Neuronal stem cell (in vitro differentiated cells): ENCODE measurements at regions not wholly inside any gene's neighbourhood (a gene's known extent, or its start where the extent isn't known, plus 50 kb on each side); places are given as distances from the start of the nearest gene placed in this dataset.

Experiments
- DNase-seq: peaks from one replicate; pipeline ENCODE4 v3.0.0-alpha.2; 2013; ENCODE audit warnings: low spot score
- H2AFZ ChIP-seq: one replicate; pipeline ENCODE4 v1.6.1; 2013; ENCODE audit warnings: mild to moderate bottlenecking, low read length, inconsistent platforms
- H2AK5ac ChIP-seq: 2 replicates; pipeline ENCODE4 v1.6.1; 2013; ENCODE audit warnings: low read depth, mild to moderate bottlenecking, inconsistent platforms, low read length, moderate library complexity, mixed read lengths
- H2BK120ac ChIP-seq: 2 replicates; pipeline ENCODE4 v1.6.1; 2013; ENCODE audit warnings: low read depth, mild to moderate bottlenecking, inconsistent platforms, low read length, moderate library complexity, mixed read lengths
- H2BK12ac ChIP-seq: one replicate; pipeline ENCODE4 v1.6.1; 2013; ENCODE audit warnings: low read length, inconsistent platforms
- H2BK15ac ChIP-seq: 2 replicates; pipeline ENCODE4 v1.6.1; 2013; ENCODE audit warnings: mild to moderate bottlenecking, low read length, inconsistent platforms, mixed read lengths
- H2BK5ac ChIP-seq: one replicate; pipeline ENCODE4 v1.6.1; 2013; ENCODE audit warnings: inconsistent platforms, mild to moderate bottlenecking, low read length, moderate library complexity
- H3K14ac ChIP-seq: one replicate; pipeline ENCODE4 v1.6.1; 2013; ENCODE audit warnings: low read length, inconsistent platforms
- H3K18ac ChIP-seq: 2 replicates; pipeline ENCODE4 v1.6.1; 2013; ENCODE audit warnings: low read length, inconsistent platforms
- H3K23ac ChIP-seq: 2 replicates; pipeline ENCODE4 v1.6.1; 2013; ENCODE audit warnings: low read depth, mild to moderate bottlenecking, mixed read lengths, low read length, inconsistent platforms; ENCODE audit not compliant: poor library complexity
- H3K27ac ChIP-seq: replicated peaks from 3 replicates; pipeline ENCODE4 v1.5.1; 2013; ENCODE audit warnings: low read length, inconsistent platforms
- H3K27me3 ChIP-seq, 3 experiments: 2 replicates each; pipeline ENCODE4 v1.6.1; 2013; ENCODE audit warnings: low read length in 3 of 3, mild to moderate bottlenecking in 2 of 3, inconsistent platforms in 1 of 3, low read depth in 1 of 3, mixed read lengths in 1 of 3, moderate library complexity in 1 of 3; ENCODE audit not compliant: control insufficient read depth in 3 of 3, insufficient read depth in 3 of 3
- H3K36me3 ChIP-seq, 2 donors: replicated peaks in 1 of 2; 2 replicates each; pipeline ENCODE4 v1.6.1; 2013; ENCODE audit warnings: low read length in 2 of 2; ENCODE audit not compliant: control insufficient read depth in 2 of 2, insufficient read depth in 2 of 2
- H3K4ac ChIP-seq: 2 replicates; pipeline ENCODE4 v1.6.1; 2013; ENCODE audit warnings: inconsistent platforms, mild to moderate bottlenecking, low read length, moderate library complexity
- H3K4me1 ChIP-seq, 2 donors: 1 replicate in 1 of 2; 2 replicates in 1 of 2; pipeline ENCODE4 v1.6.1; 2013; ENCODE audit warnings: low read length in 2 of 2, low read depth in 1 of 2; ENCODE audit not compliant: control insufficient read depth in 2 of 2, insufficient read depth in 1 of 2
- H3K4me2 ChIP-seq: one replicate; pipeline ENCODE4 v1.6.1; 2013; ENCODE audit warnings: mild to moderate bottlenecking, low read length, inconsistent platforms; ENCODE audit not compliant: insufficient read depth, poor library complexity, severe bottlenecking
- H3K4me3 ChIP-seq, 2 donors: 2 replicates each; pipeline ENCODE4 v1.5.1; 2013; ENCODE audit warnings: low read length in 2 of 2, mild to moderate bottlenecking in 2 of 2, inconsistent platforms in 1 of 2, moderate library complexity in 1 of 2
- H3K79me1 ChIP-seq: one replicate; pipeline ENCODE4 v1.6.1; 2013; ENCODE audit warnings: low read depth, mild to moderate bottlenecking, inconsistent platforms, low read length, moderate library complexity
- H3K9ac ChIP-seq: one replicate; pipeline ENCODE4 v1.6.1; 2013; ENCODE audit warnings: mild to moderate bottlenecking, low read depth, low read length, inconsistent platforms; ENCODE audit not compliant: poor library complexity
- H3K9me3 ChIP-seq, 2 donors: replicated peaks in 1 of 2; 2 replicates each; pipeline versions ENCODE3 to v1.6.1; 2013; ENCODE audit warnings: low read length in 2 of 2, mild to moderate bottlenecking in 2 of 2, inconsistent platforms in 1 of 2, low read depth in 1 of 2, mixed read lengths in 1 of 2, moderate library complexity in 1 of 2; ENCODE audit not compliant: control insufficient read depth in 2 of 2, insufficient read depth in 1 of 2
- H4K8ac ChIP-seq: one replicate; pipeline ENCODE4 v1.6.1; 2013; ENCODE audit warnings: low read depth, mild to moderate bottlenecking, inconsistent platforms, low read length, moderate library complexity
- H4K91ac ChIP-seq: one replicate; pipeline ENCODE4 v1.6.1; 2013; ENCODE audit warnings: low read length, low read depth, mild to moderate bottlenecking, inconsistent platforms; ENCODE audit not compliant: poor library complexity
- WGBS, 2 donors: extraction: QIAGEN DNeasy Blood & Tissue Kit; methylation state at CpG; one replicate each; pipeline ENCODE4 v1.1.7; 2013; ENCODE audit warnings: missing lambda C conversion rate in 2 of 2, mixed read lengths in 1 of 2; ENCODE audit not compliant: insufficient read length in 2 of 2, insufficient replicate concordance in 1 of 2; ENCODE audit errors: extremely low coverage in 2 of 2; 5-methylcytosine and 5-hydroxymethylcytosine counted together

DNA sequence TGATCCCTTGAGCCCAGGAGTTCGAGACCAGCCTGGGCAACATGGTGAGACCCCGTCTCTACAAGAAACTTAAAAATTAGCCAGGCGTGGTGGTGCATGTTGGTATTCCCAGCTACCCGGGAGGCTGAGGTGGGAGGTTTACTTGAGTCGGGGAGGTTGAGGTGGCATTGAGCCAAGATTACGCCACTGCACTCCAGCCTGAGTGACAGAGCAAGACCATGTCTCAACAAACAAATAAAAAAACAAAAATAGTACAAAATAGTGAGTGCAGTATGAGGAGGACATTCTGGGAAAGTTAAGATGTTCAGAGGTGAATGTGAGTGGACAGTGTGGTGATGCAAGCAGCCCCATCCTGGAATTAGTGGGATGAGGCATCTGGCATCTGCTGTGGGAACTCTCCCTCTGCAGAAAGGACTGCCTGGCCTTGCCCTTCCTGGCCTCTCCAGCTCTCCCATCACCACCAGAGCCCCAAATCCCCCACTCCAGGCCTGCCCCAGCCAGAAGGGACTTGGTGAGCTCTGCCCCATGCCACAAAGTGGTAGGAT, 96.6 kb upstream of the PARD3 start:
- Histone ChIP-seq H2BK12ac (no peak overlapping the region), H3K4ac (no peak overlapping the region), H2AFZ (no peak overlapping the region), H2BK15ac (no peak overlapping the region), H2AK5ac (no peak overlapping the region), H3K4me2 (no peak overlapping the region), H3K27ac (no peak overlapping the region), H3K23ac (peak overlapping the region; percentile 67), H3K14ac (no peak overlapping the region), H3K4me3 (no peak overlapping the region), H3K4me1 (peaks cover under 1 to 1% of the 10 kb centered on the region in 2 donors), H2BK120ac (no peak overlapping the region), H3K27me3 (no peaks in the 10 kb centered on the region), H3K9ac (no peak overlapping the region), H4K91ac (no peak overlapping the region), H2BK5ac (no peak overlapping the region), H3K9me3 (no peaks in the 10 kb centered on the region), H3K18ac (no peak overlapping the region), H3K36me3 (no peaks in the 10 kb centered on the region), H3K79me1 (no peaks in the 10 kb centered on the region), H4K8ac (no peak overlapping the region)
- DNase-seq = no peak
- WGBS, 2 donors = no CpG with 5 or more reads among the region's 6 CpGs

GRCh38 chr10:34908481-34908880, 93.4 kb upstream of the PARD3 start:
- Histone ChIP-seq H3K18ac (no peak overlapping the region), H4K8ac (no peak overlapping the region), H2AFZ (peak overlapping the region; percentile 57), H3K36me3 (no peaks in the 10 kb centered on the region), H2BK12ac (no peak overlapping the region), H3K4me3 (no peak overlapping the region), H3K79me1 (no peaks in the 10 kb centered on the region), H3K9ac (no peak overlapping the region), H3K4me1 (peaks cover 15 to 16% of the 10 kb centered on the region in 2 donors), H3K27me3 (no peaks in the 10 kb centered on the region), H3K9me3 (no peaks in the 10 kb centered on the region), H3K4me2 (no peak overlapping the region), H2BK5ac (no peak overlapping the region), H3K27ac (no peak overlapping the region), H3K4ac (no peak overlapping the region), H3K14ac (no peak overlapping the region), H2BK15ac (no peak overlapping the region), H2AK5ac (no peak overlapping the region), H3K23ac (no peak overlapping the region), H4K91ac (no peak overlapping the region), H2BK120ac (no peak overlapping the region)
- DNase-seq = no peak
- no CpG with 5 or more reads among the region's 5 CpGs for WGBS, 2 donors

GRCh38 chr10:34907743-34908430, 92.8 kb upstream of the PARD3 start:
- H3K79me1 ChIP-seq = no peaks in the 10 kb centered on the region
- no peak overlapping the region for H2BK15ac ChIP-seq
- H2BK120ac ChIP-seq = no peak overlapping the region
- H2BK5ac ChIP-seq = no peak overlapping the region
- no peaks in the 10 kb centered on the region for H3K9me3 ChIP-seq
- H3K4me2 ChIP-seq = no peak overlapping the region
- no peak overlapping the region for H3K4me3 ChIP-seq
- no peak overlapping the region for H3K27ac ChIP-seq
- no CpG with 5 or more reads among the region's 5 CpGs for WGBS, 2 donors
- H3K4ac ChIP-seq = no peak overlapping the region
- no peak overlapping the region for H2AFZ ChIP-seq
- H4K8ac ChIP-seq = no peak overlapping the region
- H3K4me1 ChIP-seq = peaks cover 15 to 16% of the 10 kb centered on the region in 2 donors
- H3K18ac ChIP-seq = no peak overlapping the region
- no peak for DNase-seq
- H3K14ac ChIP-seq = no peak overlapping the region
- H3K23ac ChIP-seq = no peak overlapping the region
- no peak overlapping the region for H2BK12ac ChIP-seq
- H3K36me3 ChIP-seq = no peaks in the 10 kb centered on the region
- H2AK5ac ChIP-seq = no peak overlapping the region
- H3K27me3 ChIP-seq = no peaks in the 10 kb centered on the region
- no peak overlapping the region for H4K91ac ChIP-seq
- H3K9ac ChIP-seq = no peak overlapping the region

GRCh38 chr10:34906067-34906965, 91.2 kb upstream of the PARD3 start:
- no peak overlapping the region for H3K14ac ChIP-seq
- H2AK5ac ChIP-seq = peak overlapping the region; percentile 4
- H3K4me1 ChIP-seq = peaks cover 15 to 16% of the 10 kb centered on the region in 2 donors
- no peak overlapping the region for H3K4me3 ChIP-seq
- H3K9ac ChIP-seq = no peak overlapping the region
- no peak overlapping the region for H2BK120ac ChIP-seq
- no peaks in the 10 kb centered on the region for H3K9me3 ChIP-seq
- peak; percentile 45 for DNase-seq
- no peak overlapping the region for H2BK12ac ChIP-seq
- H3K79me1 ChIP-seq = no peaks in the 10 kb centered on the region
- no peak overlapping the region for H4K8ac ChIP-seq
- peak overlapping the region; percentile 61 for H3K27ac ChIP-seq
- H2BK5ac ChIP-seq = no peak overlapping the region
- no peak overlapping the region for H3K23ac ChIP-seq
- no peak overlapping the region for H3K4me2 ChIP-seq
- WGBS, 2 donors = no CpG with 5 or more reads among the region's 29 CpGs
- H3K4ac ChIP-seq = no peak overlapping the region
- peak overlapping the region; percentile 78 for H2AFZ ChIP-seq
- no peaks in the 10 kb centered on the region for H3K36me3 ChIP-seq
- H3K27me3 ChIP-seq = no peaks in the 10 kb centered on the region
- no peak overlapping the region for H4K91ac ChIP-seq
- no peak overlapping the region for H2BK15ac ChIP-seq
- peak overlapping the region; percentile 12 for H3K18ac ChIP-seq
